Skin of body (tissue), 1 donor: ENCODE measurements at regions not wholly inside any gene's neighbourhood (a gene's known extent, or its start where the extent isn't known, plus 50 kb on each side); places are given as distances from the start of the nearest gene placed in this dataset.

ENCODE experiments used
- DNase-seq: peaks from one replicate; lab custom pipeline; 2025; lab: John Stamatoyannopoulos, UW

- no peak for DNase-seq
These were observed 697.5 kb upstream of the SGCG start for GRCh38 chr13:22483276-22483675.

GRCh38 chr13:22486490-22486889 is 694.3 kb upstream of the SGCG start:
- DNase-seq = no peak

GRCh38 chr13:22487932-22488331 is 692.8 kb upstream of the SGCG start:
- DNase-seq = no peak

GRCh38 chr13:22489771-22490170 is 691.0 kb upstream of the SGCG start:
- no peak for DNase-seq

GRCh38 chr13:22495819-22496218 is 685.0 kb upstream of the SGCG start:
- no peak for DNase-seq

- no peak for DNase-seq
These were observed 683.8 kb upstream of the SGCG start for GRCh38 chr13:22496803-22497508.

- DNase-seq = no peak
These were observed 682.6 kb upstream of the SGCG start for GRCh38 chr13:22497991-22498780.

GRCh38 chr13:22499919-22500318 is 680.9 kb upstream of the SGCG start:
- DNase-seq = no peak

- no peak for DNase-seq
These were observed 675.3 kb upstream of the SGCG start for GRCh38 chr13:22505489-22505888.

GRCh38 chr13:22506096-22506691 is 674.6 kb upstream of the SGCG start:
- no peak for DNase-seq

- DNase-seq = no peak
These were observed 663.2 kb upstream of the SGCG start for GRCh38 chr13:22517544-22517943.

GRCh38 chr13:22536851-22537250 is 643.9 kb upstream of the SGCG start:
- no peak for DNase-seq

GRCh38 chr13:22538400-22538799 is 642.4 kb upstream of the SGCG start:
- no peak for DNase-seq

GRCh38 chr13:22549126-22549525 is 631.7 kb upstream of the SGCG start:
- no peak for DNase-seq

GRCh38 chr13:22561581-22561980 is 619.2 kb upstream of the SGCG start:
- DNase-seq = no peak

GRCh38 chr13:22562116-22562515 is 618.7 kb upstream of the SGCG start:
- DNase-seq = no peak

GRCh38 chr13:22563272-22563671 is 617.5 kb upstream of the SGCG start:
- no peak for DNase-seq

- DNase-seq = no peak
These were observed 611.0 kb upstream of the SGCG start for GRCh38 chr13:22569811-22570210.

- no peak for DNase-seq
These were observed 590.9 kb upstream of the SGCG start for GRCh38 chr13:22589880-22590279.

- DNase-seq = no peak
These were observed 588.3 kb upstream of the SGCG start for GRCh38 chr13:22592515-22592914.

- no peak for DNase-seq
These were observed 586.7 kb upstream of the SGCG start for GRCh38 chr13:22594041-22594440.

GRCh38 chr13:22596171-22596863 is 584.5 kb upstream of the SGCG start:
- DNase-seq = no peak
